DOHH2 (cell line): ENCODE measurements at regions not wholly inside any gene's neighbourhood (a gene's known extent, or its start where the extent isn't known, plus 50 kb on each side); places are given as distances from the start of the nearest gene placed in this dataset.

Source experiments
- H3F3A ChIP-seq: fragments of 200-600 bp; sonication (generic), shearing (Covaris generic); 2 replicates; pipeline ENCODE4 v1.6.0; 2016; ENCODE audit warnings: antibody characterized with exemption, mild to moderate bottlenecking; ENCODE audit not compliant: control insufficient read depth, insufficient read depth
- H3K27ac ChIP-seq: fragments of 200-600 bp; sonication (generic); 2 replicates; pipeline ENCODE4 v1.5.1; 2014; ENCODE audit warnings: low read depth, mild to moderate bottlenecking, low read length, moderate library complexity
- H3K27me3 ChIP-seq: fragments of 200-600 bp; sonication (generic); 2 replicates; pipeline ENCODE4 v1.6.1; 2014; ENCODE audit warnings: mild to moderate bottlenecking, low read length, mixed read lengths; ENCODE audit not compliant: control insufficient read depth
- H3K36me3 ChIP-seq: fragments of 200-600 bp; sonication (generic); 2 replicates; pipeline ENCODE4 v1.6.1; 2014; ENCODE audit warnings: mild to moderate bottlenecking, low read length, moderate library complexity, mixed read lengths; ENCODE audit not compliant: control insufficient read depth
- H3K4me1 ChIP-seq: fragments of 200-600 bp; sonication (generic); 2 replicates; pipeline ENCODE4 v1.6.1; 2014; ENCODE audit warnings: mild to moderate bottlenecking, low read length, mixed read lengths; ENCODE audit not compliant: control insufficient read depth
- H3K4me2 ChIP-seq: fragments of 200-600 bp; sonication (generic); 2 replicates; pipeline ENCODE4 v1.6.0; 2014; ENCODE audit warnings: mild to moderate bottlenecking, low read length, moderate library complexity
- H3K4me3 ChIP-seq: fragments of 200-600 bp; sonication (generic); 2 replicates; pipeline ENCODE4 v1.5.1; 2014; ENCODE audit warnings: mild to moderate bottlenecking, low read length, mixed read lengths
- H3K79me2 ChIP-seq: fragments of 200-600 bp; sonication (generic); 2 replicates; pipeline ENCODE4 v1.6.1; 2014; ENCODE audit warnings: mild to moderate bottlenecking, low read length, mixed read lengths; ENCODE audit not compliant: control insufficient read depth
- H3K9me2 ChIP-seq: fragments of 200-600 bp; sonication (generic); replicated peaks from 2 replicates; pipeline ENCODE4 v1.6.1; 2014; ENCODE audit warnings: mild to moderate bottlenecking, low read length, mixed read lengths; ENCODE audit not compliant: control insufficient read depth
- H3K9me3 ChIP-seq: fragments of 200-600 bp; sonication (generic); 2 replicates; pipeline ENCODE4 v1.6.1; 2014; ENCODE audit warnings: antibody characterized with exemption, low read length, mixed read lengths; ENCODE audit not compliant: control insufficient read depth, insufficient read depth
- H4K20me1 ChIP-seq: fragments of 200-600 bp; sonication (generic); 2 replicates; pipeline ENCODE4 v1.6.0; 2014; ENCODE audit warnings: low read depth, mild to moderate bottlenecking, antibody characterized with exemption, low read length, moderate library complexity; ENCODE audit not compliant: control insufficient read depth, insufficient read depth
- CTCF ChIP-seq: fragments of 200-600 bp; sonication (generic); IDR thresholded peaks from one replicate; pipeline ENCODE4 v1.5.1; 2014; ENCODE audit warnings: antibody characterized with exemption, mild to moderate bottlenecking, low read depth, low read length; ENCODE audit not compliant: poor library complexity, severe bottlenecking
- EZH2phosphoT487 ChIP-seq: fragments of 200-600 bp; sonication (generic); IDR thresholded peaks from 2 replicates; pipeline ENCODE4 v1.6.1; 2017; ENCODE audit warnings: borderline replicate concordance, mild to moderate bottlenecking, antibody characterized with exemption, low read length, moderate library complexity, mixed read lengths

GRCh38 chr11:31895926-31896325, 84.8 kb upstream of the PAX6 start:
- H3K4me1 ChIP-seq: no peaks in the 10 kb centered on the region
- H3K36me3 ChIP-seq: no peaks in the 10 kb centered on the region
- no peak overlapping the region for H3K27ac ChIP-seq
- no peaks in the 10 kb centered on the region for H4K20me1 ChIP-seq
- H3K9me2 ChIP-seq: no peaks in the 10 kb centered on the region; the same call in 1 of the 2 replicates
- H3K79me2 ChIP-seq: no peaks in the 10 kb centered on the region
- no peaks in the 10 kb centered on the region for H3K9me3 ChIP-seq
- no peaks in the 10 kb centered on the region for H3F3A ChIP-seq
- H3K4me3 ChIP-seq: no peak overlapping the region
- TF ChIP-seq EZH2phosphoT487: no peak
- no peaks in the 10 kb centered on the region for H3K27me3 ChIP-seq
- H3K4me2 ChIP-seq: no peak overlapping the region

GRCh38 chr11:31887180-31887579, 76.1 kb upstream of the PAX6 start:
- Histone ChIP-seq H3K4me2 (no peak overlapping the region), H3K9me3 (no peaks in the 10 kb centered on the region), H3K27ac (no peak overlapping the region), H3K4me1 (no peaks in the 10 kb centered on the region), H4K20me1 (no peaks in the 10 kb centered on the region), H3K4me3 (no peak overlapping the region), H3F3A (no peaks in the 10 kb centered on the region), H3K79me2 (no peaks in the 10 kb centered on the region), H3K27me3 (no peaks in the 10 kb centered on the region), H3K36me3 (no peaks in the 10 kb centered on the region), H3K9me2 (no peaks in the 10 kb centered on the region)
- TF ChIP-seq EZH2phosphoT487: no peak
- peak; percentile 42 for TF ChIP-seq CTCF

- no peaks in the 10 kb centered on the region for H3K36me3 ChIP-seq
- H3K4me3 ChIP-seq: no peak overlapping the region
- H4K20me1 ChIP-seq: no peaks in the 10 kb centered on the region
- no peaks in the 10 kb centered on the region for H3F3A ChIP-seq
- H3K27me3 ChIP-seq: 0 out of 2 replicates have a peak, but pooled peaks cover 2% of the 10 kb centered on the region
- H3K4me1 ChIP-seq: no peaks in the 10 kb centered on the region
- H3K9me3 ChIP-seq: no peaks in the 10 kb centered on the region
- no peaks in the 10 kb centered on the region for H3K79me2 ChIP-seq
- TF ChIP-seq EZH2phosphoT487: no peak
- TF ChIP-seq CTCF: no peak
- H3K27ac ChIP-seq: no peak overlapping the region
- H3K9me2 ChIP-seq: no peaks in the 10 kb centered on the region
- no peak overlapping the region for H3K4me2 ChIP-seq
Measured at GRCh38 chr11:31884080-31884479, 73.0 kb upstream of the PAX6 start.

GRCh38 chr11:31883435-31883834, 72.3 kb upstream of the PAX6 start:
- no peak overlapping the region for H3K4me3 ChIP-seq
- no peaks in the 10 kb centered on the region for H3F3A ChIP-seq
- H3K27ac ChIP-seq: no peak overlapping the region
- H3K9me2 ChIP-seq: no peaks in the 10 kb centered on the region
- H3K4me1 ChIP-seq: no peaks in the 10 kb centered on the region
- TF ChIP-seq EZH2phosphoT487 (no peak), CTCF (no peak)
- no peak overlapping the region for H3K4me2 ChIP-seq
- H3K36me3 ChIP-seq: no peaks in the 10 kb centered on the region
- no peaks in the 10 kb centered on the region for H3K9me3 ChIP-seq
- H3K27me3 ChIP-seq: 0 out of 2 replicates have a peak, but pooled peaks cover 2% of the 10 kb centered on the region
- no peaks in the 10 kb centered on the region for H3K79me2 ChIP-seq
- no peaks in the 10 kb centered on the region for H4K20me1 ChIP-seq
